Mesendoderm (in vitro differentiated cells): ENCODE measurements at regions not wholly inside any gene's neighbourhood (a gene's known extent, or its start where the extent isn't known, plus 50 kb on each side); places are given as distances from the start of the nearest gene placed in this dataset.

ENCODE experiments used
- DNase-seq: peaks from one replicate; pipeline ENCODE4 v3.0.0; 2013
- H2AK5ac ChIP-seq: 2 replicates; pipeline ENCODE4 v1.6.1; 2013; ENCODE audit warnings: low read length, inconsistent platforms
- H2BK120ac ChIP-seq: 2 replicates; pipeline ENCODE4 v1.6.1; 2013; ENCODE audit warnings: low read depth, mild to moderate bottlenecking, low read length, moderate library complexity, mixed read lengths
- H2BK15ac ChIP-seq: replicated peaks from 2 replicates; pipeline ENCODE4 v1.6.1; 2013; ENCODE audit warnings: low read depth, mild to moderate bottlenecking, moderate library complexity
- H2BK5ac ChIP-seq: 2 replicates; pipeline ENCODE4 v1.6.1; 2013; ENCODE audit warnings: low read length, inconsistent platforms
- H3K18ac ChIP-seq: 2 replicates; pipeline ENCODE4 v1.6.1; 2013; ENCODE audit warnings: mild to moderate bottlenecking, low read length, mixed read lengths
- H3K23ac ChIP-seq: one replicate; pipeline ENCODE4 v1.6.1; 2013; ENCODE audit warnings: low read length
- H3K27ac ChIP-seq: 2 replicates; pipeline ENCODE4 v1.5.1; 2013; ENCODE audit warnings: low read depth, mild to moderate bottlenecking, inconsistent platforms, low read length, moderate library complexity
- H3K27me3 ChIP-seq: 2 replicates; pipeline ENCODE4 v1.6.1; 2013; ENCODE audit warnings: low read length, control low read depth, mild to moderate bottlenecking, inconsistent platforms; ENCODE audit not compliant: insufficient read depth, poor library complexity
- H3K36me3 ChIP-seq: 2 replicates; pipeline ENCODE4 v1.6.1; 2013; ENCODE audit warnings: low read length, inconsistent platforms; ENCODE audit not compliant: control insufficient read depth, insufficient read depth
- H3K4ac ChIP-seq: one replicate; pipeline ENCODE4 v1.6.1; 2013; ENCODE audit warnings: low read depth, mild to moderate bottlenecking, low read length, moderate library complexity
- H3K4me1 ChIP-seq: 2 replicates; pipeline ENCODE4 v1.6.1; 2013; ENCODE audit warnings: low read depth, low read length, inconsistent platforms; ENCODE audit not compliant: control insufficient read depth
- H3K4me2 ChIP-seq: 2 replicates; pipeline ENCODE4 v1.6.1; 2013; ENCODE audit warnings: low read length
- H3K4me3 ChIP-seq: 2 replicates; pipeline ENCODE4 v1.5.1; 2013; ENCODE audit warnings: mild to moderate bottlenecking, low read length
- H3K56ac ChIP-seq: one replicate; pipeline ENCODE4 v1.6.1; 2013; ENCODE audit warnings: low read length
- H3K79me1 ChIP-seq: 2 replicates; pipeline ENCODE4 v1.6.1; 2013; ENCODE audit warnings: low read length, inconsistent platforms
- H3K79me2 ChIP-seq: 2 replicates; pipeline ENCODE4 v1.6.1; 2013; ENCODE audit warnings: mild to moderate bottlenecking, low read length; ENCODE audit not compliant: control insufficient read depth, insufficient read depth
- H3K9ac ChIP-seq: 2 replicates; pipeline ENCODE4 v1.6.1; 2013; ENCODE audit warnings: low read length, inconsistent platforms
- H4K5ac ChIP-seq: one replicate; pipeline ENCODE4 v1.6.1; 2013; ENCODE audit warnings: low read length
- H4K8ac ChIP-seq: one replicate; pipeline ENCODE4 v1.6.1; 2013; ENCODE audit warnings: low read depth, mild to moderate bottlenecking, control low read depth, low read length, moderate library complexity
- WGBS: extraction: QIAGEN DNeasy Blood & Tissue Kit; methylation state at CpG from one replicate; pipeline ENCODE4 v1.1.7; 2013; ENCODE audit warnings: low lambda C conversion rate, missing lambda C conversion rate; ENCODE audit not compliant: insufficient coverage; ENCODE audit errors: extremely low coverage; 5-methylcytosine and 5-hydroxymethylcytosine counted together

GRCh38 chr20:62527781-62528180, 52.0 kb upstream of the GATA5 start:
- no peak overlapping the region for H3K4me2 ChIP-seq
- H3K27ac ChIP-seq: no peak overlapping the region
- H3K4me3 ChIP-seq: no peak overlapping the region
- H2BK120ac ChIP-seq: no peak overlapping the region
- DNase-seq: no peak
- H3K23ac ChIP-seq: no peak overlapping the region
- no peaks in the 10 kb centered on the region for H3K36me3 ChIP-seq
- no peak overlapping the region for H3K9ac ChIP-seq
- H2AK5ac ChIP-seq: no peak overlapping the region
- H3K4ac ChIP-seq: no peak overlapping the region
- H3K79me1 ChIP-seq: no peaks in the 10 kb centered on the region
- peaks cover 3% of the 10 kb centered on the region for H3K4me1 ChIP-seq
- no peak overlapping the region for H4K8ac ChIP-seq
- no peak overlapping the region for H4K5ac ChIP-seq
- no peaks in the 10 kb centered on the region for H3K79me2 ChIP-seq
- no peak overlapping the region for H2BK15ac ChIP-seq
- no peak overlapping the region for H3K18ac ChIP-seq
- no peak overlapping the region for H3K56ac ChIP-seq
- H2BK5ac ChIP-seq: no peak overlapping the region
- no CpG with 5 or more reads among the region's 20 CpGs for WGBS
- no peaks in the 10 kb centered on the region for H3K27me3 ChIP-seq

GRCh38 chr20:62528983-62529891, 53.4 kb upstream of the GATA5 start:
- DNase-seq: no peak
- Histone ChIP-seq H3K4me2 (no peak overlapping the region), H3K4ac (no peak overlapping the region), H3K56ac (no peak overlapping the region), H3K4me1 (peaks cover 3% of the 10 kb centered on the region), H3K27me3 (no peaks in the 10 kb centered on the region), H3K79me2 (no peaks in the 10 kb centered on the region), H4K8ac (no peak overlapping the region), H2BK15ac (no peak overlapping the region), H3K9ac (no peak overlapping the region), H4K5ac (no peak overlapping the region), H2BK120ac (no peak overlapping the region), H3K4me3 (no peak overlapping the region), H2AK5ac (no peak overlapping the region), H3K36me3 (no peaks in the 10 kb centered on the region), H3K79me1 (no peaks in the 10 kb centered on the region), H2BK5ac (no peak overlapping the region), H3K23ac (no peak overlapping the region), H3K18ac (no peak overlapping the region), H3K27ac (no peak overlapping the region)
- WGBS: no CpG with 5 or more reads among the region's 25 CpGs

GRCh38 chr20:62529896-62530642, 54.3 kb upstream of the GATA5 start:
- H2BK120ac ChIP-seq: no peak overlapping the region
- H4K5ac ChIP-seq: no peak overlapping the region
- no CpG with 5 or more reads among the region's 25 CpGs for WGBS

GRCh38 chr20:62530643-62531032, 54.8 kb upstream of the GATA5 start:
- H3K18ac ChIP-seq: no peak overlapping the region
- no peak overlapping the region for H2AK5ac ChIP-seq
- no peak overlapping the region for H3K4me3 ChIP-seq
- WGBS: no CpG with 5 or more reads among the region's 16 CpGs
- no peak overlapping the region for H4K5ac ChIP-seq
- H3K79me2 ChIP-seq: no peaks in the 10 kb centered on the region
- no peak overlapping the region for H2BK15ac ChIP-seq
- no peaks in the 10 kb centered on the region for H3K79me1 ChIP-seq
- H3K27me3 ChIP-seq: no peaks in the 10 kb centered on the region
- no peak overlapping the region for H3K9ac ChIP-seq
- H3K4me1 ChIP-seq: no peaks in the 10 kb centered on the region
- H3K23ac ChIP-seq: no peak overlapping the region
- H3K27ac ChIP-seq: no peak overlapping the region
- H2BK120ac ChIP-seq: no peak overlapping the region
- DNase-seq: no peak
- H3K4me2 ChIP-seq: no peak overlapping the region
- H2BK5ac ChIP-seq: no peak overlapping the region
- H3K36me3 ChIP-seq: no peaks in the 10 kb centered on the region
- no peak overlapping the region for H4K8ac ChIP-seq
- H3K4ac ChIP-seq: no peak overlapping the region
- H3K56ac ChIP-seq: no peak overlapping the region

More at GRCh38 chr20:62529896-62530642, 54.3 kb upstream of the GATA5 start:
- Histone ChIP-seq H3K79me1 (no peaks in the 10 kb centered on the region), H3K18ac (no peak overlapping the region), H3K23ac (no peak overlapping the region), H3K9ac (no peak overlapping the region), H3K27me3 (no peaks in the 10 kb centered on the region), H3K4me1 (no peaks in the 10 kb centered on the region), H2BK5ac (no peak overlapping the region), H3K4me2 (no peak overlapping the region), H3K4me3 (no peak overlapping the region), H2BK15ac (no peak overlapping the region), H3K36me3 (no peaks in the 10 kb centered on the region), H2AK5ac (no peak overlapping the region), H3K27ac (no peak overlapping the region), H3K56ac (no peak overlapping the region), H3K79me2 (no peaks in the 10 kb centered on the region), H3K4ac (no peak overlapping the region), H4K8ac (no peak overlapping the region)
- DNase-seq: no peak

GRCh38 chr20:62531046-62531838, 55.4 kb upstream of the GATA5 start:
- Histone ChIP-seq H3K27ac (no peak overlapping the region), H3K36me3 (no peaks in the 10 kb centered on the region), H2BK15ac (no peak overlapping the region), H3K23ac (no peak overlapping the region), H3K4me2 (no peak overlapping the region), H3K4me3 (no peak overlapping the region), H3K18ac (no peak overlapping the region), H3K4ac (no peak overlapping the region), H3K4me1 (no peaks in the 10 kb centered on the region), H3K56ac (no peak overlapping the region), H2BK120ac (no peak overlapping the region), H2BK5ac (no peak overlapping the region), H4K5ac (no peak overlapping the region), H3K27me3 (no peaks in the 10 kb centered on the region), H3K9ac (no peak overlapping the region), H4K8ac (no peak overlapping the region), H3K79me1 (no peaks in the 10 kb centered on the region), H3K79me2 (no peaks in the 10 kb centered on the region), H2AK5ac (no peak overlapping the region)
- WGBS: no CpG with 5 or more reads among the region's 23 CpGs
- DNase-seq: no peak
